Mesothelial cell of epicardium (in vitro differentiated cells): ENCODE measurements at regions not wholly inside any gene's neighbourhood (a gene's known extent, or its start where the extent isn't known, plus 50 kb on each side); places are given as distances from the start of the nearest gene placed in this dataset.

Source experiments
- DNase-seq, 2 experiments: peaks; one replicate each; pipeline ENCODE4 v3.0.0; 2021; ENCODE audit warnings: low spot score in 2 of 2; ENCODE audit not compliant: unreplicated experiment in 2 of 2
- H3K27ac Mint-ChIP-seq: 2 replicates; pipeline ENCODE4 v1.8.0; 2021; ENCODE audit warnings: mixed read lengths
- H3K27me3 Mint-ChIP-seq: 2 replicates; pipeline ENCODE4 v1.8.0; 2021; ENCODE audit warnings: low read depth, mixed read lengths
- H3K36me3 Mint-ChIP-seq: 2 replicates; pipeline ENCODE4 v1.8.0; 2021; ENCODE audit warnings: mixed read lengths
- H3K4me1 Mint-ChIP-seq: 2 replicates; pipeline ENCODE4 v1.8.0; 2021; ENCODE audit warnings: mixed read lengths
- H3K4me3 Mint-ChIP-seq: 2 replicates; pipeline ENCODE4 v1.8.0; 2021; ENCODE audit warnings: mild to moderate bottlenecking, moderate library complexity, mixed read lengths
- H3K9me3 Mint-ChIP-seq: 2 replicates; pipeline ENCODE4 v1.8.0; 2021; ENCODE audit warnings: mixed read lengths
- TF ChIP-seq, protein P1 (sequence below): fragments of 200-600 bp; sonication (generic); IDR thresholded peaks from one replicate; pipeline ENCODE4 v1.5.0; 2021; ENCODE audit warnings: antibody characterized with exemption; ENCODE audit not compliant: unreplicated experiment

DNA sequence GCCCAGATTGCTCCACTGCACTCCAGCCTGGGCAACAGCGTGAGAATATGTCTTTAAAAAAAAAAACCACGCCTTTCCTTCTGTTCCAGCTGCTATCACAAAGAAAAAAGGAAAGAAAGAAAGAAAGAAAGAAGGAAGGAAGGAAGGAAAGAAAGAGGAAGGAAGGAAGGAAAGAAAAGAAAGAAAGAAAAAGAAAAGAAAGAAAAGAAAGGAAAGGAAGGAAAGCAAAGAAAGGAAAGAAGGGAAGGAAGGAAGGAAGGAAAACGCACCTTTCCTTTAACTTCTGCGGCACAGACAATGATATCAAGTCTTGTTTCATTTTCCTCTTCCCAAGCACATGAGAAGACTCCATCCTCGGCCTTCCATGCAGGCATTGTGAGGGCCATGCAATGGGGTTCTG is 107.4 kb upstream of the NOCT start:
- DNase-seq, result no peak
- H3K27me3 Mint-ChIP-seq, result no peaks in the 10 kb centered on the region
- peaks cover 30% of the 10 kb centered on the region for H3K4me1 Mint-ChIP-seq
- no peaks in the 10 kb centered on the region for H3K36me3 Mint-ChIP-seq
- no peaks in the 10 kb centered on the region for H3K9me3 Mint-ChIP-seq
- no peak overlapping the region for H3K27ac Mint-ChIP-seq
- TF ChIP-seq, protein P1, sequence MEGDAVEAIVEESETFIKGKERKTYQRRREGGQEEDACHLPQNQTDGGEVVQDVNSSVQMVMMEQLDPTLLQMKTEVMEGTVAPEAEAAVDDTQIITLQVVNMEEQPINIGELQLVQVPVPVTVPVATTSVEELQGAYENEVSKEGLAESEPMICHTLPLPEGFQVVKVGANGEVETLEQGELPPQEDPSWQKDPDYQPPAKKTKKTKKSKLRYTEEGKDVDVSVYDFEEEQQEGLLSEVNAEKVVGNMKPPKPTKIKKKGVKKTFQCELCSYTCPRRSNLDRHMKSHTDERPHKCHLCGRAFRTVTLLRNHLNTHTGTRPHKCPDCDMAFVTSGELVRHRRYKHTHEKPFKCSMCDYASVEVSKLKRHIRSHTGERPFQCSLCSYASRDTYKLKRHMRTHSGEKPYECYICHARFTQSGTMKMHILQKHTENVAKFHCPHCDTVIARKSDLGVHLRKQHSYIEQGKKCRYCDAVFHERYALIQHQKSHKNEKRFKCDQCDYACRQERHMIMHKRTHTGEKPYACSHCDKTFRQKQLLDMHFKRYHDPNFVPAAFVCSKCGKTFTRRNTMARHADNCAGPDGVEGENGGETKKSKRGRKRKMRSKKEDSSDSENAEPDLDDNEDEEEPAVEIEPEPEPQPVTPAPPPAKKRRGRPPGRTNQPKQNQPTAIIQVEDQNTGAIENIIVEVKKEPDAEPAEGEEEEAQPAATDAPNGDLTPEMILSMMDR, result no peak
- no peak overlapping the region for H3K4me3 Mint-ChIP-seq

DNA sequence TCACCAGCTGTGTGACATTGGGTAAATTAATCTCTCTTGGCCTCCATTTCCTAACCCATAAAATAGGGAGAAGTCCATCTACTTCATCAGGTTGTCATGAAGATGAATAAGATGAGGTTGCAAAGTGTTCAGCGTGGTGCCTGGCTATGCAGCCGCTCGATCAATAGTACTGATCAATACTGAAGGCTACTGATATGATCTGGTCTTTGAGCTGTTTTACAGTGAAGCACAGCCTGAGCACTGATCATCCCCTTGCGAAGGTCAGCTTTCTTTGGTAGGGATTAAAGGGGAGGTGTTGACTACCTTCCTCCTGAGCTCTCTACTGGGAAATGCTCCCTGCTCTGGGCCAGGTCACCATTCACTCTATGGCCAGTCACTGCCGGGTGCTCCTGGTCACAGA is 108.4 kb upstream of the NOCT start:
- Mint-ChIP-seq H3K27me3 (no peaks in the 10 kb centered on the region), H3K27ac (no peak overlapping the region), H3K36me3 (no peaks in the 10 kb centered on the region), H3K4me1 (peaks cover 21% of the 10 kb centered on the region), H3K4me3 (no peak overlapping the region), H3K9me3 (no peaks in the 10 kb centered on the region)
- TF ChIP-seq, protein P1, result no peak
- DNase-seq, result no peak

DNA sequence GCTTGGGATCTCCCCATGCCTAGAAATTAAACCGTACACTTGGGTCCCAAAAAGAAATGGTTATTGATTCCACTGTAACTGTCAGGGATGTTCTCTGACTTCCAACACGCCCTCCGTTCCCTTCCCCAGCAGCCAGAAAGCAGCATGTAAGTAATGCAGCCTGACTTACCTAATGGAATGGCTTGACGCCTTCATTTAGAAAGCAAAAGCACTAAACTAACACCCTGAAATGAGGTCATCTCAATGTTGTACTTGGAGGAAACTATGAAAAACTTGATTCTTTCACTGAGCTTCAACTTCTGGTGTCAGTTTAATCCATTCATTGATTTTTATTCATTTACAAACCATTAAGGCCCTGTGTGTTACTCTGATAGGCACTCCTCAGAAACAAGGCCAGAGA is 110.8 kb upstream of the NOCT start:
- TF ChIP-seq, protein P1, result no peak
- H3K36me3 Mint-ChIP-seq, result no peaks in the 10 kb centered on the region
- no peak for DNase-seq
- H3K27me3 Mint-ChIP-seq, result no peaks in the 10 kb centered on the region
- H3K27ac Mint-ChIP-seq, result no peak overlapping the region
- no peaks in the 10 kb centered on the region for H3K4me1 Mint-ChIP-seq
- no peak overlapping the region for H3K4me3 Mint-ChIP-seq
- no peaks in the 10 kb centered on the region for H3K9me3 Mint-ChIP-seq

DNA sequence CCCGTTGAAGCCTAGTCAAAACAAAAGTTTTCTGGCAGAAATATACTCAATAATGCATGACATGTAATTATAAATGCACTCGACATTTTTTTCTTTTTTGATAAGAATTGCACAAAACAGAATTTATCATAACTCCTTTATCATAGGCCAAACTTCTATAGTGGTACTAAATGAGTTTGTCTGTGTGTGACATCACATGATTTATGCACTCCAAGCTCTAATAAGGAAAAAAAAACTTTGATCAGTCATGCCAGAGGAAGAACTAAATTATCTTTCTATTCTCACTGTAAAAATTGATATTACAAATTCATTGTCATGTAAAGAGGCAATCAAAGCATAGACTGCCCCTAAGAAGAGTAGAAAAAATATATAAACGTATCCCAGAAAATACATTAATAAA is 112.4 kb upstream of the NOCT start:
- H3K36me3 Mint-ChIP-seq, result no peaks in the 10 kb centered on the region
- no peak overlapping the region for H3K4me3 Mint-ChIP-seq
- no peaks in the 10 kb centered on the region for H3K9me3 Mint-ChIP-seq
- TF ChIP-seq, protein P1, result no peak
- no peak for DNase-seq
- peaks cover 3% of the 10 kb centered on the region for H3K4me1 Mint-ChIP-seq
- H3K27me3 Mint-ChIP-seq, result no peaks in the 10 kb centered on the region
- no peak overlapping the region for H3K27ac Mint-ChIP-seq

DNA sequence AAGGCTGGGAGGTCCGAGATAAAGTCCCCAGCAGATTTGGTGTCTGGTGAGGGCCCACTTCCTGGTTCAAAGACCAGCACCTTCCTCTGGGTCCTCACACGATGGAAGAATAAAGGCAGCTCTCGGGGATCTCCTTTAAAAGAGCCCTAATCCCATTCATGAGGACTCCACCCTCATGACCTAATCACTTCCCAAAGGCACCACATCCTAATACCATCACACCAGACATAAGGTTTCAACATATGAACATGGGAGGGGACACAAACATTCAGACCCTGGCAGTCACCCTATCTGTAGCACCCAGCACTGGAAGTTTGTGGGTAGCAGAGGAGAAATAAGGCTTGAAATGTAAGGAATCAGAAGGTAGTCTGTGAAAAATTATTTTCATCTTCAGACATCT is 112.9 kb upstream of the NOCT start:
- H3K4me1 Mint-ChIP-seq, result peaks cover 8% of the 10 kb centered on the region
- no peaks in the 10 kb centered on the region for H3K27me3 Mint-ChIP-seq
- TF ChIP-seq, protein P1, result no peak
- no peak overlapping the region for H3K27ac Mint-ChIP-seq
- no peak for DNase-seq
- no peaks in the 10 kb centered on the region for H3K9me3 Mint-ChIP-seq
- H3K4me3 Mint-ChIP-seq, result no peak overlapping the region
- no peaks in the 10 kb centered on the region for H3K36me3 Mint-ChIP-seq

DNA sequence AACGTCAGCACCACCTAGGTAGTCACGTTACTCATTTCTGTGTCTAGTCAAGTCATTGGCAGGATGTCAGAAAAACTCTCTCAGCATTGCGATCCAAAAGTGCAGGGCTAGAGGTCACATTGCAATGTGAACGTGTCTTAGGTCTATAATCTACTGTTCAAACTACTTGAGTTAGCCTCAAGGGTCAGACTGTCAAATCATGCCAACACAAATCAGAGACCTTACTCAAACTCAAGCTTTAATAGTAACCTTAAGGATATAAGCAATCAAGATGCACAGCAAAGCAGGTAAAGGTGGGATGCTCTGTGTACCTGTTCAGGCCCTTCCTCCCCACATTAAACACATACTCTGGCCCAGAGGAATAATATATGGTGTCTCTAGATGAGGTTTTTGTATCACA is 114.4 kb upstream of the NOCT start:
- no peaks in the 10 kb centered on the region for H3K9me3 Mint-ChIP-seq
- H3K4me1 Mint-ChIP-seq, result peaks cover 11% of the 10 kb centered on the region
- H3K4me3 Mint-ChIP-seq, result no peak overlapping the region
- no peaks in the 10 kb centered on the region for H3K36me3 Mint-ChIP-seq
- H3K27me3 Mint-ChIP-seq, result no peaks in the 10 kb centered on the region
- TF ChIP-seq, protein P1, result no peak
- H3K27ac Mint-ChIP-seq, result no peak overlapping the region
- DNase-seq, result no peak
